Daoy (cell line): ENCODE measurements at regions not wholly inside any gene's neighbourhood (a gene's known extent, or its start where the extent isn't known, plus 50 kb on each side); places are given as distances from the start of the nearest gene placed in this dataset.

Source experiments
- DNase-seq: peaks from one replicate; pipeline ENCODE4 v3.0.0-alpha.2; 2015; ENCODE audit warnings: low read depth

DNA sequence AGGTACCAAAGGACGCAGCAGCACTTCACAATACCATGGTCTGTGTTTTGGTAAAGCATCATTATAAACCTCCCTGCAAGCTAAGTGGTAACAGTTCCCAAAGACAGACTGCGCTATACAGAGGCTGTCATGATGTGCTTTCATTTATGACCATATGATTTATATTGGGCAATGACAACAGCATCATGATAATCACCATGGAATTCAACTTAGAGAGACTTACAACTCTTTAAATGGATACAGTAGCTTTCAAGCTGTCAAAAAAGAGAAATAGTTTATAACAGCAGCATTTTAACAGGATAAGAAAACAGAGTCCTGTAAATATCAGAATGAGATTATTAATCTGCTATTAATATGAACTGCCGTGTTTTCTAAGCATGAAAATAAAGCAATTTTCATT, 341.7 kb downstream of the GPR37 start:
- DNase-seq, result no peak

DNA sequence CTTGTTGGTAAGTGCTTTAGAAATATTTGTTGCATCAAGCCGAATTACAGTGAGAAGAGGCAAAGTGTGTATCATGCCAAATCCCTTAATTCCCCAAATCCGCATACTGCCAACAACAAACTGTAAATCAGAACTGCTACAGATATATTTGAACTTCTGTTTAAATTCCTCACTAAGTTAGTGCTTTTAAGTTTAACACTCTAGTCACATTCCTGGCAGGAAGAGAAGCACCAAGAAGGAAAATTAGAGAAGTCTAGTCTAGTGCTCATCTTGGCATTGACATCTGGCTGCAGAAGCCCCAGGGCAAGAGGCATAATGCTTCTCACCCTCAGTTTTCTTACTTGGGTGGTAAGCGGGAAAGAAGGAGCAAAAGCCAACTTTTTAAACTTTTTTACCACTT, 343.5 kb downstream of the GPR37 start:
- DNase-seq, result no peak

GRCh38 chr7:124420367-124420766, 345.2 kb downstream of the GPR37 start:
- no peak for DNase-seq

DNA sequence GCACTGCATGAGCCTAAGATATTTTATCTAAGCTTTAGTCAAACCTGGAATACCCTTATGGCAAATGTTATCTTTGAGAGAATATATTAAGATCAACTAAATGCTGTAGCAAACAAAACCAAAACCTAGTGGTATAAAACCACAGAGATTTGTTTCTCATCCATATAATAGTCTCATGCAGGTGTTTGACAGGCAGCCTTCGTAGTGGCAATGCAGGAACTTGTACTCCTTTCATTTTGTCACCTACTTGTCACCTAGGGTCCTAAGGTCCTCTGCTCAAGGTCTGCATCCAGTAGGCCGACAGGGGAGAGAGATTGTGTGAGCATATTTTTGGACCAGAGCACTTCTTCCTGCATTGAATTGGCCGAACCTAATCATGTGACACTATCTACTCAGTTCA, 352.6 kb downstream of the GPR37 start:
- no peak for DNase-seq

DNA sequence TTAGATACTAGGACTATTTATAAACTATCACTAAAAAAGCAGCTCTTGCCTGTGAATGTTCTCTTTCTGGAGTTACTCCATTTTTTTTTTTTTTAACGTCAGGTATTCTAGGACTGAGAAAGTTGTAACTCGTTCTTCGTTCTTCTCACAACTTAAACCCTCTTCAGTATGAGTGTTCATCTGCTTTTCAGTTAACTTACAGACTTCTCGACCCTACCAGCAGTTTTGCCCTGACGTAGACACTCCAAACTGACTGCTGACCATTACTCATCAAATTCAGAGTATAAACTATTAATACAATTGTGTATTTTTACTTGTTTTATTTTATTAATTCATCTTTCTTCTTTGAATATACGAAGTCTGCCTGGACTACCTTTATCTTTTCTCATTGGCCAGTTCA, 353.1 kb downstream of the GPR37 start:
- no peak for DNase-seq

GRCh38 chr7:124411796-124412195, 353.8 kb downstream of the GPR37 start:
- no peak for DNase-seq

GRCh38 chr7:124403587-124403986, 362.0 kb downstream of the GPR37 start:
- DNase-seq, result no peak

- DNase-seq, result no peak
Measured at GRCh38 chr7:124403112-124403511, 362.5 kb downstream of the GPR37 start.

GRCh38 chr7:124399941-124400340, 365.7 kb downstream of the GPR37 start:
- DNase-seq, result no peak

DNA sequence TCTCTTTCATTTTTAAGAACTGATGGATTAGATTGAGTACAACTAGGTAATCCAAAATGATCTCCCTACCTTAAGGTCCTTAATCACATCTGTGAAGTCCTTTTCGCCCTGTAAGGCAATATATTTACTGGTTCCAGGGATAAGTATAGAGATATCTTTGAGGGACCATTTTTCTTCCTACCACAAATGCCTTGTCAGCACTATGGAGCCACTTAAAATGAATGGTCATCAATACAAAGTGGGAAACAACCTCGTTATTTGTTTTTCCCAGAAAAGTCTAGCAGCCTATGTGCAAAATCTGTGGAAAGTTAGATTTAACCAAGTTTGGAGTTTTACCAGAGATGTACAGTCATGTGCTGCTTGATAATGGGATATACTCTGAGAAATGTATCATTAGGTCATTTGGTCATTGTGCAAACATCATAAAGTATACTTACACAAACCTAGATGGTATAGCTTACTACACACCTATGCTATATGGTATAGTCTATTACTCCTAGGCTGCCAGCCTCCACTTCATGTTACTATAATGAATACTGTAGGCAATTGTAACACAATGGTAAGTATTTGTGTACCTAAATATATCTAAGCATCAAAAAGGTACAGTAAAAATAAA, 366.2 kb upstream of the TMEM229A start:
- DNase-seq, result no peak

DNA sequence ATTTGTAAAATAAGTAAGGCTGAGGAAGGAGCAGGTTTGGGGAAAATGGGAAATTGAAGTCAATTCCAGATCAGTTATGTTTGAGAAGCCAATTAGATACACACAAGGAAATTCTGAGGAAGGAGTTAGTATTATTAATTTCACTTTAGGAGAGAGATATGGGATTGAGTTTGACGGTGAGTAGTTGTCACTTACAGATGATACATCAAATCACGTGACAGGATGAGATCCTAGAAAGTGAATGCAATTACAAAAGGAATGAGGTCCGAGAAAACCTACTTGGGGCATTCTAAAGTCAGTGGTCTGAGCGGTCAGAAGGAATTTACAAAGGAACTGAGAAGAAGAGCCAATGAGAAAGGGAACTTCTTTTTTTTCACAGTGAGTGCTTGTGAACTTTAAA, 364.3 kb upstream of the TMEM229A start:
- no peak for DNase-seq

- DNase-seq, result no peak
Measured at GRCh38 chr7:124390301-124390700, 357.4 kb upstream of the TMEM229A start.

DNA sequence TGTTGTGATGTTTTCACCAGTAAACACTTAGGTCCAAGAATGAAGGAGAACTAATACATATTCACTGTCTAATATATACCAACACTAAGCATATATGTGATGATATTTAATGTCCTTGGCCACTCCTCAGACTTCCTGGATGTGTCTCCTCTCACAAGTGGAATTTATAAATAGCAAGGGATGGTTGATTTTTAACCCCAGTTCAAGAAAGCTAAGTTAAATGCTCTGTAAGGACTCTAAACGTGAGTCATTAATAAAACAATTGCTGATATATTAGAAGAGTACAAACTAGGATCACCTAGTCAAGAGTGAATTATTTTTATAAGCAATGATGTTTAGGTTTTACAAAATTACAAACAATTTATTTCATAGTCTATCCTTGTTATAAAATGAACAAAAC, 355.9 kb upstream of the TMEM229A start:
- no peak for DNase-seq

GRCh38 chr7:124387056-124387455, 354.2 kb upstream of the TMEM229A start:
- DNase-seq, result no peak

- DNase-seq, result no peak
Measured at GRCh38 chr7:124379296-124379695, 346.4 kb upstream of the TMEM229A start.

GRCh38 chr7:124376111-124376510, 343.2 kb upstream of the TMEM229A start:
- no peak for DNase-seq

DNA sequence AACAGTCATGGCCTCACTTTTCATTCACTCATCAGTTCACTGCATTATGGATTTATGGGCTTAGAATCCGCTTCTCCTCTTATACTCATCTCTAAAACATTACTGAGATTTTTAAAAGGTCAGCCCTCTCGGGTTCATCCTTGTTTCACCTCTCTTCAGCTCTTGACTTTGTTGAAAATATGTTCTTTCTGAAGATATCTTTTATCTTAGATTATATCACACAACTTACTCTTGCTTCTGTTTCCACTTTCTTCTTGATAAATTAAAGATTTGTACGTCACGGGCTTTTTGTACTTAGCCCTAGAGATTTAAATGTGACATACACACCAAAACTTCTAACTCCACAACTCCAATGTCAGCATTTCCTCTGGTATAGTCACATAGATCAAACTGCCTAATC, 342.5 kb upstream of the TMEM229A start:
- no peak for DNase-seq

DNA sequence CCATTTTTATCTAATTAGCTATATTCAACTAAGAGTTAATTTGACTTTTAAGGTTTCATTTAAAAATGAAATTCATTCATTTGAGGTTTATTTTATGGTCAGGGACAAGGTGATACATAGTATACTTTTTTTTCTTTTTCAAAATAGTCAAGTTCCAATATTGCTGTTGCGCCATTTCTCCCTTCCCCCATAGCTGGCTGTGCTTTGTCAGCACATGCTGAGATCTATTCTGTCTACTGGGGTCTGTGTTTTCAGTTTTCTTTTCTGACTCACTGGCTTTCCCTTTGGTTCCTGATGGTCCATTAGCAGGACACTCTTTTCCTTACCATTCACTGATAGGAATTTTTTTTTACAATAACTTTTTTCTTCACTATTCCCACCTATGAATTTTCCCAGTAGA, 336.4 kb upstream of the TMEM229A start:
- DNase-seq, result no peak

DNA sequence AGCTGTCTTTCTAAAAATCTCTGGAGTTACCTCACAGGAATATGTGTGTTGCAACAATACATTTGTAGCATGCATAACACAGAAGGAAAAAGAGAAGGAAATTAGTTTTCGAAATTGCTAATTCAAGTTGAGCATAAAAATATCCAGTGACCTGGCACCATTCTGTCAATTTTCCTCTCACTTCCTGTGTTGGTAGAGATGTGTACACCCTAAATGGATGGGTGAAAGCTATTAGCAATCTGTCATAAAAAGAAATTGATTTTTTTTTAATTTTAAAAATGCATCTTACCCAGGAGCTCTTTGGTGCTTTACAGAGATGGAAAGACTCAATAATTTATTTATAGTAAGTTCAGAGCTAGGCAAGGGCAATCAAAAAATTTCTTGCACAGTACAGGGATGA, 333.3 kb upstream of the TMEM229A start:
- no peak for DNase-seq

DNA sequence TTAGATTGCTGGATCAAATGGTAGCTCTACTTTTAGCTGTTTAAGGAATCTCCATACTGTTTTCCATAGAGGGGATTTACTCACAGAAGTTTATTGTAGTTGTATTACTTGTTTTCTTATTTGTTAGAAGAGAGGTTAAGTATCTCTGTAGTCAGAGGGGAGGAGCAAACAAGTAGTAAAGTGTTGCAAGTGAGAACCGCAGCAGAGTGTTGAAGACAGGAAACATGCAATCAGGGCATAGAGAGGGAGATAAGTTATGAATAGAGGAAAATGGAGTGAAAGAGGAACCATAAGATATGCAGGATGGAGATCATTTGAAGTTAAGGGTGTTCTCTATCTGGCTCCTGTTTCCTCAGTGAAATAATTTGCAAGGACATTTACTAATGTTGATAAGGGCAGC, 331.4 kb upstream of the TMEM229A start:
- DNase-seq, result no peak

DNA sequence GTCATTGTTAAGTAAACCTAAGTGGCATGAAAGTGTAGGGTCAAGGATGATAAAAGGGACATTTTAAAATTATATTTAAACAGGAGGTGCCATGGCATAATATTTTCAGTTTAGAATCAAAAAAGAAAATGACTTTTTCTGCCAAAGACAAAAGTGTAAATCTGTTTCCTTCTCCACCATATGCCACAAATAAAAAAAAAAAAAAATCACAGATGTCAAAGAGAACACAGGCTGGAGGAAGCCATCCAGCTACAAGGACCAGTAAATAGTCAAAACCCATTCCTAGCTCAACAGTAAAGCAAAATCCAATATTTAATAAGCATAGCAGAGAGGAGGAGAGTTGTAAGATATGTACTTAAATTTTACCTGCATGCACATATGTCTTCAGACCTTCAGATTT, 321.3 kb upstream of the TMEM229A start:
- no peak for DNase-seq

GRCh38 chr7:124351950-124352349, 319.1 kb upstream of the TMEM229A start:
- peak; percentile 9 for DNase-seq

GRCh38 chr7:124349443-124349842, 316.6 kb upstream of the TMEM229A start:
- peak; percentile 25 for DNase-seq

DNA sequence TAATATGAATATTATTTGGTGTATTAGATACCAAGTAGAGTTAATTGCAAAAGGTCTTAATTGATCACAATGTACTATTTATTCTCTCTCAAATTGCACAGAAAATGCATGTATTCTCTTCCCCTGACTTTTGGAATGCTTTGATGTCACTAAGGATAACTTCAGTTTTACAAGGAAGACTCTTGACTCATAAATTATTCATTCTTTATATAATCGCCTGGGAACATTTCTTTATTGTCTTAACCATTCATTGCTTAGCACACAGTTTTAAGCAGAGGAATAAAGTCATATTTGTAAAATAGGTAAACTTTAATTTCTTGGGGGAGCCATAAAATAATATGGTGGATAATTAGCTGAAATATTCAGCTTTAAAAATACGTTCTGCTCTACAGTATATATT, 306.0 kb upstream of the TMEM229A start:
- no peak for DNase-seq
